H1 (cell line): ENCODE measurements at regions not wholly inside any gene's neighbourhood (a gene's known extent, or its start where the extent isn't known, plus 50 kb on each side); places are given as distances from the start of the nearest gene placed in this dataset.

Experiments used
- CTCF ChIA-PET: fragments of 300-600 bp; sonication (Branson Sonifier 250); formaldehyde crosslinking; loops from one replicate; lab custom pipeline; 2021; ENCODE audit not compliant: partially characterized antibody; lab: Charles Lee
- POLR2A ChIA-PET: fragments of 300-600 bp; sonication (Branson Sonifier 250); formaldehyde crosslinking; loops from one replicate; lab custom pipeline; 2021; ENCODE audit warnings: inconsistent platforms; ENCODE audit not compliant: partially characterized antibody; lab: Charles Lee
- DNase-seq, 2 experiments: peaks; one replicate each; pipeline versions ENCODE4 v3.0.0 to v3.0.0-alpha.2; 2010 to 2022; ENCODE audit warnings: low spot score in 2 of 2, low read depth in 1 of 2, mixed read lengths in 1 of 2
- FAIRE-seq: peaks from 2 replicates; lab custom pipeline; 2011; peaks lifted over from hg19 to GRCh38; lab: Jason Lieb, UNC
- H2AFZ ChIP-seq: 2 replicates; pipeline ENCODE4 v1.8.1; 2012; ENCODE audit warnings: low read length, inconsistent platforms
- H2AK5ac ChIP-seq: 2 replicates; pipeline ENCODE4 v1.6.1; 2013; ENCODE audit warnings: low read depth, low read length
- H2BK120ac ChIP-seq: replicated peaks from 2 replicates; pipeline ENCODE3; 2013; ENCODE audit warnings: low read depth, low read length, inconsistent platforms
- H2BK12ac ChIP-seq: 2 replicates; pipeline ENCODE4 v1.6.1; 2013; ENCODE audit warnings: low read depth, low read length
- H2BK15ac ChIP-seq: 2 replicates; pipeline ENCODE4 v1.6.1; 2013; ENCODE audit warnings: low read length
- H2BK20ac ChIP-seq: 2 replicates; pipeline ENCODE4 v1.6.1; 2013; ENCODE audit warnings: low read length
- H2BK5ac ChIP-seq: 2 replicates; pipeline ENCODE4 v1.6.1; 2013; ENCODE audit warnings: low read depth, low read length
- H3K14ac ChIP-seq: 2 replicates; pipeline ENCODE4 v1.6.1; 2013; ENCODE audit warnings: inconsistent platforms; ENCODE audit not compliant: insufficient read length
- H3K18ac ChIP-seq: 2 replicates; pipeline ENCODE4 v1.6.1; 2013; ENCODE audit warnings: low read length; ENCODE audit errors: extremely low read depth
- H3K23ac ChIP-seq: 2 replicates; pipeline ENCODE4 v1.6.1; 2013; ENCODE audit warnings: inconsistent platforms; ENCODE audit not compliant: insufficient read length
- H3K23me2 ChIP-seq: 2 replicates; pipeline ENCODE4 v1.6.1; 2013; ENCODE audit warnings: low read depth, low read length
- H3K27ac ChIP-seq: 2 replicates; pipeline ENCODE4 v1.6.1; 2011; ENCODE audit warnings: low read depth, low read length, inconsistent platforms
- H3K27me3 ChIP-seq, 4 experiments: replicated peaks in 1 of 4; 1 replicate in 1 of 4; 2 replicates in 3 of 4; pipeline versions ENCODE4 v1.6.1 to v1.8.1; 2011 to 2013; ENCODE audit warnings: low read length in 3 of 4, mild to moderate bottlenecking in 3 of 4, inconsistent platforms in 2 of 4, mixed read lengths in 2 of 4, moderate library complexity in 1 of 4; ENCODE audit not compliant: control insufficient read depth in 3 of 4, insufficient read depth in 3 of 4; ENCODE audit errors: extremely low read depth in 1 of 4
- H3K36me3 ChIP-seq, 4 experiments: 2 replicates each; pipeline versions ENCODE4 v1.6.1 to v1.8.1; 2011 to 2013; ENCODE audit warnings: mild to moderate bottlenecking in 4 of 4, low read length in 3 of 4, moderate library complexity in 2 of 4, control low read depth in 1 of 4, inconsistent platforms in 1 of 4; ENCODE audit not compliant: insufficient read depth in 4 of 4, control insufficient read depth in 2 of 4
- H3K4ac ChIP-seq: replicated peaks from 2 replicates; pipeline ENCODE3; 2013; ENCODE audit warnings: low read length, low read depth, mixed read lengths, inconsistent platforms; ENCODE audit not compliant: insufficient read length
- H3K4me1 ChIP-seq, 4 experiments: replicated peaks in 1 of 4; 1 replicate in 1 of 4; 2 replicates in 3 of 4; pipeline versions ENCODE4 v1.6.1 to v1.8.1; 2011 to 2013; ENCODE audit warnings: low read length in 3 of 4, inconsistent platforms in 2 of 4, mixed read lengths in 1 of 4; ENCODE audit not compliant: insufficient read depth in 4 of 4, control insufficient read depth in 3 of 4
- H3K4me2 ChIP-seq, 2 experiments: 2 replicates each; pipeline versions ENCODE4 v1.6.1 to v1.8.1; 2011 to 2013; ENCODE audit warnings: low read depth in 2 of 2, low read length in 2 of 2, control low read depth in 1 of 2, inconsistent platforms in 1 of 2, mild to moderate bottlenecking in 1 of 2; ENCODE audit not compliant: insufficient read depth in 1 of 2
- H3K4me3 ChIP-seq, 4 experiments: fragments of 200-600, 300-600 bp in 1 of 4; sonication (generic), shearing (Covaris generic), sonication (Bioruptor Twin) in 1 of 4; 2 replicates each; pipeline versions ENCODE4 v1.5.1 to v1.8.1; 2011 to 2016; ENCODE audit warnings: low read length in 4 of 4, low read depth in 3 of 4, control low read depth in 2 of 4, inconsistent platforms in 2 of 4, mild to moderate bottlenecking in 2 of 4, mixed read lengths in 1 of 4, moderate library complexity in 1 of 4; ENCODE audit not compliant: insufficient read depth in 2 of 4; ENCODE audit errors: extremely low read depth in 1 of 4
- H3K56ac ChIP-seq: replicated peaks from 2 replicates; pipeline ENCODE3; 2013; ENCODE audit warnings: low read depth, mild to moderate bottlenecking, mixed read lengths, low read length, inconsistent platforms; ENCODE audit not compliant: insufficient read length
- H3K79me1 ChIP-seq: 2 replicates; pipeline ENCODE4 v1.6.1; 2013; ENCODE audit warnings: low read depth, low read length, control low read depth
- H3K79me2 ChIP-seq, 2 experiments: 2 replicates each; pipeline versions ENCODE4 v1.6.1 to v1.8.1; 2012 to 2013; ENCODE audit warnings: low read length in 2 of 2, mild to moderate bottlenecking in 2 of 2, inconsistent platforms in 1 of 2; ENCODE audit not compliant: insufficient read depth in 2 of 2, control insufficient read depth in 1 of 2
- H3K9ac ChIP-seq, 4 experiments: replicated peaks in 1 of 4; 1 replicate in 1 of 4; 2 replicates in 3 of 4; pipeline versions ENCODE4 v1.6.1 to v1.8.1; 2011 to 2013; ENCODE audit warnings: low read depth in 3 of 4, low read length in 3 of 4, control low read depth in 2 of 4, mild to moderate bottlenecking in 2 of 4, moderate library complexity in 2 of 4, inconsistent platforms in 1 of 4; ENCODE audit errors: extremely low read depth in 1 of 4
- H3K9me3 ChIP-seq, 2 experiments: 2 replicates each; pipeline versions ENCODE4 v1.6.1 to v1.8.1; 2012 to 2013; ENCODE audit warnings: mild to moderate bottlenecking in 2 of 2, moderate library complexity in 2 of 2, control low read depth in 1 of 2, inconsistent platforms in 1 of 2, low read depth in 1 of 2, low read length in 1 of 2, mixed read lengths in 1 of 2; ENCODE audit not compliant: insufficient read depth in 2 of 2
- H4K20me1 ChIP-seq, 2 experiments: replicated peaks in 1 of 2; 2 replicates each; pipeline versions ENCODE3 to v1.8.1; 2011 to 2013; ENCODE audit warnings: inconsistent platforms in 2 of 2, low read length in 2 of 2, mild to moderate bottlenecking in 1 of 2; ENCODE audit not compliant: insufficient read depth in 2 of 2, control insufficient read depth in 1 of 2
- H4K5ac ChIP-seq: 2 replicates; pipeline ENCODE4 v1.6.1; 2013; ENCODE audit warnings: low read length, low read depth, mixed read lengths, inconsistent platforms; ENCODE audit not compliant: insufficient read length
- H4K8ac ChIP-seq: 2 replicates; pipeline ENCODE4 v1.8.0; 2013; ENCODE audit warnings: mild to moderate bottlenecking, moderate library complexity, low read length, inconsistent platforms; ENCODE audit not compliant: insufficient read depth; ENCODE audit errors: extremely low read depth
- H4K91ac ChIP-seq: replicated peaks from 2 replicates; pipeline ENCODE3; 2013; ENCODE audit warnings: low read length, mixed read lengths, inconsistent platforms; ENCODE audit not compliant: insufficient read length
- RAD21 ChIP-seq, 2 experiments: IDR thresholded peaks in 1 of 2; conservative IDR thresholded peaks in 1 of 2; 2 replicates each; pipeline ENCODE4 v1.6.1; 2011; ENCODE audit warnings: low read depth in 2 of 2, low read length in 2 of 2, improper control_type of control experiment in 1 of 2, inconsistent platforms in 1 of 2, mild to moderate bottlenecking in 1 of 2, moderate library complexity in 1 of 2
- WGBS, 2 experiments: shearing (Covaris generic) in 1 of 2; methylation state at CpG; one replicate each; pipeline versions ENCODE4 v1.1.6 to v1.1.7; 2013 to 2015; ENCODE audit warnings: low lambda C conversion rate in 2 of 2, mixed read lengths in 2 of 2, inconsistent platforms in 1 of 2, low coverage in 1 of 2, missing lambda C conversion rate in 1 of 2; ENCODE audit not compliant: insufficient replicate concordance in 2 of 2, insufficient coverage in 1 of 2, insufficient read length in 1 of 2; ENCODE audit errors: extremely low coverage in 1 of 2, missing lambda C conversion rate in 1 of 2; 5-methylcytosine and 5-hydroxymethylcytosine counted together
- TF ChIP-seq, protein P1 (sequence below): IDR thresholded peaks from 2 replicates; pipeline ENCODE4 v1.6.1; 2011; ENCODE audit warnings: low read depth, mild to moderate bottlenecking, low read length; ENCODE audit not compliant: insufficient read depth

DNA sequence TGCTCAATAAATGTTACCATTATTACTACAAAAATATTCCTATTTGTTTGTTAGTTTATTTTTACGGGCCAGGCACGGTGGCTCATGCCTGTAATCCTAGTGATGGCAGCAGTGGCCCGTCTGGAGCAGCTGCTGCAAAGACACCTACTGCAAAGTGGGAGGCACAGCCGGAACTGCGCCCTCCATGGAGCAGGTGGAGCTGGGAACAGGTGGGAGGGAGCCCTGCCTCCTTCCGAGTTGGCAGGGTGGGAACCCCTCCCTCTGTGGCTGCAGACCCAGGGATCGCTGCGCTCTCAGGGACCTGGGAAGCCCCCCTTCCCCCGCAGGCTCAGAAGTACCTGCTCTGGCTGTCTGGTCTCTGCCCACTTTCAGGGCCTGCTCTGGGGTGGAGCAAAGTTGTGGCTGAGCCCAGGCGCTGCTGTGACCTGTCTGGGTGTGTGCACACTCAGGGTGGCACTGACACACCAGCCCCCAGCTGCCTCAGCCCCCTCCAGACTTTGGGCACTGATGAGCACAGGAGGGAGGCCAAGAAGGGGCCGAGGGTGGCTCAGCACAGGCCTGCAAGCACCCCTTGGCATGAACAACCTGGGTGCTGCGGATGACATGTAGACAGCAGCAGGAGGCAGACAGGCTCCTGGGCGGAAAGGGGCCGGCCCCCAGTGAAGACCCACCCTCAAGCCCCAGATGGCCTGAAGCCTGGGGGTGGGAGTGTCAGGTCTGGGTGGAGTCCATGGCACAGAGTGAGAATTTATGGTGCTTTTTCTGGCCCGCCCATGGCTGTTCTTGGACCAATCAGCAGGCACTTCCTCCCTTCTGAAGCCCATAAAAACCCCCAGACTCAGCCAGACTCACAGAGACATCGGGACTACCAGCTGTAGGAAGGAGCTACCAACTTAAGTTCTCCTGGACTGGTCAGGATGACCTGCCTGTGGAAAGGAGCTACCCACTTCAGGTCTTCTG, 103.7 kb upstream of the CLMP start:
- WGBS, 2 experiments: 77% methylated on average over 16 of the region's 16 CpGs; no CpG with 5 or more reads in 1 of the 2 experiments
- POLR2A ChIA-PET: interaction anchor here (1.0 kb wide), 1 partner anchor 194 kb away, joined by 3 read pairs; no protein-coding TSS in a partner anchor
- peak; percentile 7 to 28; a peak in 2 of 4 replicates for TF ChIP-seq RAD21 (IDR thresholded peaks at IDR 0.05 in 1 of 2, conservative IDR thresholded peaks at IDR 0.05 in 1 of 2; ENCODE audit: low read depth in 2 of 2, low read length in 2 of 2)
- TF ChIP-seq, protein P1, sequence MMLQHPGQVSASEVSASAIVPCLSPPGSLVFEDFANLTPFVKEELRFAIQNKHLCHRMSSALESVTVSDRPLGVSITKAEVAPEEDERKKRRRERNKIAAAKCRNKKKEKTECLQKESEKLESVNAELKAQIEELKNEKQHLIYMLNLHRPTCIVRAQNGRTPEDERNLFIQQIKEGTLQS: no peak
- Histone ChIP-seq H3K79me1 (no peaks in the 10 kb centered on the region), H3K36me3 (no peaks in the 10 kb centered on the region), H4K20me1 (no peaks in the 10 kb centered on the region), H3K9me3 (no peaks in the 10 kb centered on the region), H3K4me2 (no peak overlapping the region), H2BK12ac (no peak overlapping the region; the same call in 1 of the 2 replicates), H3K27ac (no peak overlapping the region), H2BK5ac (no peak overlapping the region), H3K56ac (no peak overlapping the region), H4K8ac (peak overlapping the region; percentile 83), H2BK120ac (no peak overlapping the region), H3K79me2 (no peaks in the 10 kb centered on the region), H4K5ac (no peak overlapping the region), H2AK5ac (no peak overlapping the region), H3K18ac (peak overlapping the region; percentile 43), H2BK15ac (0 out of 2 replicates have a peak overlapping the region, but pooled peaks have one; percentile 32), H3K4me1 (peaks cover 0 to 8% (median 6%) of the 10 kb centered on the region in 4 experiments; a peak in 6 of 7 replicates), H3K4ac (no peak overlapping the region), H3K14ac (no peak overlapping the region), H3K9ac (no peak overlapping the region), H2BK20ac (no peak overlapping the region), H3K27me3 (peaks cover 2 to 19% (median 16%) of the 10 kb centered on the region in 4 experiments), H3K23ac (no peak overlapping the region), H2AFZ (no peak overlapping the region), H4K91ac (no peak overlapping the region), H3K23me2 (peaks cover 4% of the 10 kb centered on the region; the same call in 1 of the 2 replicates), H3K4me3 (no peak overlapping the region)
- CTCF ChIA-PET: interaction anchor here (0.6 to 6.8 kb wide), 23 partner anchors 8 to 282 kb away, joined by 3 to 32 read pairs (median 4); no protein-coding TSS in a partner anchor
- FAIRE-seq: no peak
- peak in 1 of 2 experiments; percentile 48 for DNase-seq
